ENCODE measurements at regions not wholly inside any gene's neighbourhood (a gene's known extent, or its start where the extent isn't known, plus 50 kb on each side); places are given as distances from the start of the nearest gene placed in this dataset.

DNA sequence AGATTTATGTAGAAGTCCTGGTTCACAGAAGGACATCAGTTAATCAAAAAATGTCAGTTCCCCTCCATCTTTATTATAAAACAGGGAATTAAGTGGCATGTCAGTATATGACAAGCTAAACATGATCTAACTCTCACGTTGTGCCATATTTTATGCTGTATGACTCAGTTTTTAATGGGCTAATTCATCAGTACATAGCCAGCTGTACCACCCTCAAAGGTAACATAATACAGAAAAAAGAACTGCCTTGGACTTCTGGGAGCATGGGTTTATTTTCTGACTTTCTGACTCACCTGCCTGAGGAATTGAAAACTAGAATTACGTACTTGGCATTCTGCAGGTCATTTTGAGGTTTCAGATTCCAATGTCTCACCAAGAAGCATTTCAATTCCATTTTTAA is 135.7 kb downstream of the CMPK2 start:
- DNase-seq (no peak), ATAC-seq (ENCODE audit: poor library complexity) (no peak)
- intact Hi-C loops (cut with DNase I) = no loop called here

DNA sequence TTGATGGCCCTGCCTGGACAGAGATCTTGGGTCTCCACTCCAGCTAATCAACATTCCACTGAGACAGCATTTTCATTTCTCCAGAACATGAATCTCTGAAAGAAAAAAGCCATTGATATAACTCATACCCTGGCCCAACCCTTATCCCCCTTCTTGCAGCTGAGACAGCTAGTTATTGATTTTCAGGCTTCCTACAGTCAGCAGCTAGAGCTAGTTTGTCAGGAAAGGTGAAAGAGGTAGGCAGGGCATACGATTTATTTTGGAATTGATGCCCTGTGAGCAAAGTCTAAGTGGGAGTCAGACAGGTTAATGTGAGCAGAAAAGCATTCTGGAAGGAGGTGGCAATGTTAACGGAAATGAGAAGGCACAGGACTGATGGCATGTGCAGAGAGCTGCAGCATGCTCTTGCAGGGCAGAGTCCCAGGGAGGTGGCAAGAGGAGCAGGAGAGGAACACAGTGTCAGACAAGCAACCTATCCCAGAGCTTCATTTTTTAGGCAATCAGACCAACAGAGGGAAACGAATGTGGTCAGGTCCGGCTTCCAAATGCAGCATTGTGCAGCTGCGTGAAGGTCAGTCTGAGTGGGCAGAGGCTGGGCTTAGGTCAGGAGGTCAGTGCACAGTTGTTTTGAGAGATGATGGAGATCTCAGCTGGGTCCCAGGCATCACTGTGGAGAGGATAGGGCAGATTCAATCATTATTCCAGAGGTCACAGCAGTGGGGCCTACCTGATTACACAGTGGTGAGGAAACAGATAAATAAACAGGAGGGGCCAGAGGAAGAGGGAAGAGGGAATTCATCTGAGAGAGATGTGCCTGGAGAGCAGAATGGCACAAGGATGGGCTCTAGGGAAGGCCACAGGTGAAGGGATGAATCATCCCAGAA is 134.8 kb downstream of the CMPK2 start:
- DNase-seq (no peak), ATAC-seq (ENCODE audit: poor library complexity) (no peak)
- intact Hi-C loops (cut with DNase I) = no loop called here

DNA sequence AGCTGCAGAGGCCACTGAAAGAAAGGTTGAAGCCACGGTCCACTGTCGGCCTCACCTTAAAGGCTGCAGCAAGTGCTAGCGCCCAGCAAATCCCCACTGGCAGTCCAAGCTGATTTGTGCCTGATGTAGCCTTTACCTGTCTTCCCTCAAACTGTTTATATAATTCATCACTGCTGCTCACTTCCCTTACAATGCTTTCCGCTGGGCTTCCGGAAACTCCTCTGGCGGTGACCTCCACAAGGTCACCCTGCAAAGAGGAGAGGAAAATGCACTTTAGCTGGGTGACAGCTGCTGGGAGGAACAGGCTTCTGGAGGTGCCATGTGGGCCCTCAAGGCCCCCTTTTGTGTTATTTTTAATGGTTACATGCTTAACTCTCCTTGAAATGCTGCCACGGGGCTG is 126.2 kb downstream of the CMPK2 start:
- intact Hi-C loops (cut with DNase I) = no loop called here
- no peak for ATAC-seq (ENCODE audit: poor library complexity)

DNA sequence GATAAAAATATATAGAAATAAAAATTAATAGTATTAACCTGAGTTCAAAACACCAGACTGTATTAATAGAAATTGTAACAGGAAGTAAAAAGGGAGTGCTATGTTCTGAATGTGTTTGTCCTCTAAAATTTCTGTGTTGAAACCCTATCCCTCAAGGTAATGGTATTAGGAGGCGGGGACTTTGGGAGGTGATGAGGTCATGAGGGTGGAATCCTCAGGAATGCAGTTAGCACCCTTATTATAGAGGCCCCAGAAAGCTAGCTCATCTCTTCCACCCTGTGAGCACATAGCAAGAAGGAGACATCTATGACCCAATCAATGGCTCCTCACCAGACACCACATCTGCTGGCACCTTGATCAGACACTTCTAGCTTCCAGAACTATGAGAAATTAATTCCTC is 124.5 kb downstream of the CMPK2 start:
- no peak for ATAC-seq (ENCODE audit: poor library complexity)
- intact Hi-C loops (cut with DNase I) = no loop called here
- DNase-seq = no peak

More for the DNA sequence above, 126.2 kb downstream of the CMPK2 start:
- no peak for DNase-seq

DNA sequence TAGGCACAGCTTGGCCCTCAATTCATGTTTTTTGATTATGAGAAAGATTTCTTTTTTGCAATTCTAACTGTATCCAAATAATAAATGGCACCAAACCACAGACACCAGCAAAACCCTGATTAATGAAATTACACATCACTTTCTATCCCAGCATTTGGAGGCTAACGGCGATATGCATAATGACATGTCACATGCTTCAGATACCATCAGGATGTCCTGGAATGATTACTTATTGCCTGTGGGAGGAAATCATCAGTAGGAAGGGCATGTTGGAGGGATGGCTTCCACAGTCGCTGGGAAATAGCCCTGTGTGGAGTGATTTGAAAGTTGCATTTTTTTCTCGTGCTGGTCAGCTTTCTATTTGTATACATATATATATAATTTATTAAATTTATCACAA is 121.7 kb downstream of the CMPK2 start:
- ATAC-seq (ENCODE audit: poor library complexity) = no peak
- intact Hi-C loops (cut with DNase I) = no loop called here

DNA sequence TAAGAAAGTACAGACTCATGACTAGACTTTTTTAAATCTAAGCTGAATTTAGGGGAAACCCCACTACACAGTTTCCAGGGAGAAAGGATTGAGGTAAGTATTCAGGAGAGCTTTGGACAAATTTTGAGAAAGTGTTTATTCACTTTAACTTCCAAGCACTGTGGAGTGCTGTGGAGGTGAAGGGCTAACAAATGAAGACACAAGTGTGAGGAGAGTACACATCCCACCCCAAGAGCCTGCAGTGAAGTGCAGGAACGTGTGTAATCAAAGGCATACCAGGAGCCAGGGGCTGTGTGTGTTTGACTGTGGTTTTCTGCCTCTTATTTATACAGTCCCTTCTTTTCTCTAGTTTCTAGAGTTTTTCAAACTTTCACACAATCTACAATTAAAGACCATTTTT is 118.3 kb downstream of the CMPK2 start:
- DNase-seq (no peak), ATAC-seq (ENCODE audit: poor library complexity) (no peak)
- intact Hi-C loops (cut with DNase I) = no loop called here

More for the DNA sequence above, 121.7 kb downstream of the CMPK2 start:
- DNase-seq = no peak

DNA sequence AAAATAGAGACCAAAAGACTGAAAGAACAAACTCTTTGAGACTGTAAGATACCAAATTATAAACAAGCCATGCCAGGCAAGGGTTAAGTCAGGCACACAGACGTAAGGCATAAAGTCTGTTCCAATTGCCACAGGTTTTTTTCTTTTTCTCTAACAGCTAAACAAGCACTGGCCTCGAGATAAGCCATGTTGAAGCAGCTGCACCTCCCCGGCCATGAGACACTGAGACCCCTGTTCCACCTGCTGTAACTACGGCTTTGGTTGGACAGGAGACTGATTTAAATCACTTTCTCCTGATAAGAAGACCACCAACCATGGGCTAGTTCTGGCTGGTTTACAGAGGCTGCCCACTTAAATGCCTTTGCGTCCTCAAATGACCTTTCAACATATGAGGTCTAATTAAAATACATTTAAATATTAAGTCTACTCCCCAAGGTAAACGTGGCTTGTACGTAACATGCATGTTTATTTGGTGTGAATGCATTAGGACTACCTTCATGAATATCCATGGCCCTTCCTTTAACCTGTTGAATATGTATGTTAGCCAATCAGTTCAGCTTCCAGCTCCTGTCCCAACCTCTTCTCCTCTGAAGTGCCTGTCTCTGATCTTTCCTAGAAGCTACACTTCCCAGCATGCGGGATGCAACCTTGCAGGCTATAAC is 117.2 kb downstream of the CMPK2 start:
- ATAC-seq (ENCODE audit: poor library complexity) (no peak), DNase-seq (no peak)
- intact Hi-C loops (cut with DNase I) = no loop called here

DNA sequence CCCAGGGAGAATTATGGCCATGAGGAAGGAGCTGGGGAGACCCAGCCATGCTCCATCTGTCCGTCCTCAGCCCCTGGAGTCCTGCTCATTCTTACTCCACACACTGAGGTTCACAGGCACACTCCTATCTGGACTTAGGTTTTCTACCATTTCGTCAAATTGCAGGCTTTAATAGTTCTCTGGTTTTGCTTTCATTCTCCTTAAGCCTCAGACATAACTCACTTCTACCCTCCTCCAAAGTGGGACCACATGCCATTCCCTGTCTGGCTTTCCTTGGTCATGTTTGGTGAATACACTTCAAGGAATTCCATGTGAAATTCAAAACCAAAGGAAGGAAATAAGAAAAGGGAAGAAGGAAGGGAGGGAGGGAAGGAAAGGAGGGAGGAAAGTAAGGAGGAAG is 115.7 kb downstream of the CMPK2 start:
- DNase-seq (no peak), ATAC-seq (ENCODE audit: poor library complexity) (no peak)
- intact Hi-C loops (cut with DNase I) = no loop called here

DNA sequence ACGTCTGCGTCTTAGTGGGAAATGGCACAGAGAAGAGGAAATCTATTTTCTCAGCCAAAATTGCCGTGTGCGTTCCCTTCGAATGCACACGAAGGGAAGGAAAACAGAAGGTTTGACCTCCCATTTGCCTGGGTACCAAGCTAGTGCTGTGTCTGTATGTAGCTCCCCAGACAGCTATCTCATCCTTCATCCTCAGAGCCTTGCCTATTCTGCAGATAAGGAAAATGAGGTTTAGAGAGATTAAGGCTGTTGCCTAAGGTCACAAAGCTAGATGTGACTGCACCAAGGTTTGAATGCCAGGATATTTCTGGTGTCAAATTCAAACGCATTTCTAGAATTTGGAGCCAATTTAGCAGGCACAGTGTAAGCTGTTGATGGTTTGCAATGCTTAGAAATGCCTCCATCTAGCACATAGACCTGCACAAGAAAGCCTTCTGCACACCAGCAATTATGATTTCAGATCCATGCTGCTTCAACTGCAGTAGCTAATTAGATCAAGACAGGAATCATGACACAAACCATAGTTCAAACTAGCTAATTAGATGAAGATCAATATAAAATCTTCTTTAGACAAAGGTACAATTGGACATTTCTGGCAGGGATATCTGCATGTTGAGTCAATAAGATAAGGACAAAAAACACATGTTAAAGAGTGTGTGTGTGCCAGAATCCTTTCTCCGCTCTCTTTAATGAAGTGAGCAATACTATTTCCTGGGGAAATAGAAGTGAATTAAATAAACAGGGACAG is 115.1 kb downstream of the CMPK2 start:
- intact Hi-C loops (cut with DNase I) = no loop called here
- ATAC-seq (ENCODE audit: poor library complexity) = no peak
- no peak for DNase-seq

DNA sequence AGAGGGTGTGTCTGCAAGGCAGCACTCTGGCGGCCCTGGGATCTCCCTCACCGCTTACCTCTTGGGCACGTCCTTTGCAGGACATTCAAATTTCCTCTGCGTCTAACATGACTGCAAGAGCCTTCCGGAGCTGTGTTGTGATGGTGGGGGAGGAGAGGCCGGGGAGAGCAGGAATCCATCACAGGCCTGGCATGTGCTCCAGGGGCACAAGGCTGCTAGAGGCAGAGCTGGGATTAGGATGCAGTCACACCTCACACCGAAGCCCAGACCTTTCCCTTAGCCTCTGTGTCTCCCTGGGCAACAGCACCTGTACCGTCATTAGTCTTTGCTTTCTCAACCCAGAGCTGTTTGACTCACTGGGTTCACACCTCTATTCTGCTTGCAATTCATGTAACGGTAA is 111.3 kb downstream of the CMPK2 start:
- DNase-seq (no peak), ATAC-seq (ENCODE audit: poor library complexity) (no peak)
- intact Hi-C loops (cut with DNase I) = no loop called here

DNA sequence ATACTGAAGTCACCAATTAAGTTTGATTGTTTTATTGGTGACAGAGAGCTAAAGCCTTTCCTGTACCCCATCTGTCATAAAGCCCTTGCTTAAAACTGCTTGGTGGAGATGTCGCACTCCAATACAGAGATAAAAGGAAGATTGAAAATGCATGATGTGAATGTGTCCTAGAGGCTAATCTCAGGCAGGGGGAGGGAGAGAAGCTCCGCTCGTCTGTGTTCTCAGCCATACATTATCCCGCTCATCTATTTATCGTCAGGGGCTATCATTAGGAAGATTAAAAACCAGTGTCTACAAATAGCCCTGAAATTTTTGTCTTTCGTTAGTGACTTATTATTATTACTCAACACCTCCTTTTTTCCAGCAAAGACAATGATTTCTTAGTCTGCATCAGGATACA is 110.3 kb downstream of the CMPK2 start:
- intact Hi-C loops (cut with DNase I) = no loop called here
- ATAC-seq (ENCODE audit: poor library complexity) (no peak), DNase-seq (no peak)

DNA sequence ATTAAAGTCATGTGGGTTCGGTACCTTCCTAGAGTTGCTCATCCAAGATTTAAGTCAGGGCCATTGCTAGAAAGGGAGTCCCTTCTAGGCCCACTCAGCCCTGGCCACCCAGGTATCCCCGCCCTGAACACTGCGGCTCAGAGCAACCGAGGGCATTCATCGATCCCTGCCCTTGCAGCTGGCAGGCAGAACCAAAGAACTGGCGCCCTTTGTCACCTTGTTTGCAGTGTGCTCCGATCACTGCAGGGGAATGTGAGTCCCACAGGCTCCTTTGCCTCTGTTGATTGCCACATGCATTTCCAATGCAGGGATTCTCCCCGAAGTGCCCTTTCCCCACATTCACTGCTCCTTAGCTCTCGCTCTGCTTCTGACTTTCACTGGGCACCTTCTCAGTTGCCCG is 108.5 kb downstream of the CMPK2 start:
- DNase-seq = no peak
- ATAC-seq (ENCODE audit: poor library complexity) = no peak
- intact Hi-C loops (cut with DNase I) = no loop called here

DNA sequence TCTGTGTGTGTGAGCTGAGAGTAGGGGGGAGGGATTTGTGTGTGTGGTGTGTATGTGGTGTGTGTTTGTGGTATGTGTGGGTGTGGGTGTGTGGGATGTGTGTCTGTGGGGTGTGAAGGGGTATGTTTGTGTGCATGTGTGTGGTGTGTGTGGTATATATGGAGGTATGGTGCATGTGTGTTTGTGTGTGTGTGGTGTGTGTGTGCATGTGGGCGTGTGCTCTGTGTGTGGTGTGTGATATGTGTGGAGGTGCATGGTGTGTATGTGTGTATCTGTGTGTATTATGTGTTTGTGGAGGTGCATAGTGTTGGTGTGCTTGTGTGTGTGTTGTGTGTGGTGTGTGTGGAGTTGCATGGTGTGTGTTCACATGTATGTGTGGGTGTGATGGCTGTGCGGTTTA is 106.0 kb downstream of the CMPK2 start:
- ATAC-seq (ENCODE audit: poor library complexity) (no peak), DNase-seq (no peak)
- intact Hi-C loops (cut with DNase I) = no loop called here

DNA sequence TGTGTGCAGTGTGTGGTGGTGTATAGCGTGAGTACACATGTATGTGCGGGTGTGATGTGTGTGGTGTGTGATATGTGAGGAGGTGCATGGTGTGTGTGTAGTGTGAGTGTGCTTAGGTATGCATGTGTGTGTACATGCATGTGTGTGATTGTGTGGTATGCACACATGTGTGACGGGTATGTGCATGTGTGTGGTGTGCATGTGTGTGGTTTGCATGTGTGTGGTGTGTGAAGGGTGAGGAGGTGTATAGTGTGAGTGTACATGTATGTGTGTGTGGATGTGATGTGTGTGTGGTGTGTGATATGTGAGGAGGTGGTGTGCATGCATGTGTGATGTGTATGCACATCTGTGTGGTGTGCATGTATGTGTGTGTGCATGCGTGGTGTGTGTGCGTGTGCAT is 105.6 kb downstream of the CMPK2 start:
- DNase-seq (no peak), ATAC-seq (ENCODE audit: poor library complexity) (no peak)
- intact Hi-C loops (cut with DNase I) = no loop called here

DNA sequence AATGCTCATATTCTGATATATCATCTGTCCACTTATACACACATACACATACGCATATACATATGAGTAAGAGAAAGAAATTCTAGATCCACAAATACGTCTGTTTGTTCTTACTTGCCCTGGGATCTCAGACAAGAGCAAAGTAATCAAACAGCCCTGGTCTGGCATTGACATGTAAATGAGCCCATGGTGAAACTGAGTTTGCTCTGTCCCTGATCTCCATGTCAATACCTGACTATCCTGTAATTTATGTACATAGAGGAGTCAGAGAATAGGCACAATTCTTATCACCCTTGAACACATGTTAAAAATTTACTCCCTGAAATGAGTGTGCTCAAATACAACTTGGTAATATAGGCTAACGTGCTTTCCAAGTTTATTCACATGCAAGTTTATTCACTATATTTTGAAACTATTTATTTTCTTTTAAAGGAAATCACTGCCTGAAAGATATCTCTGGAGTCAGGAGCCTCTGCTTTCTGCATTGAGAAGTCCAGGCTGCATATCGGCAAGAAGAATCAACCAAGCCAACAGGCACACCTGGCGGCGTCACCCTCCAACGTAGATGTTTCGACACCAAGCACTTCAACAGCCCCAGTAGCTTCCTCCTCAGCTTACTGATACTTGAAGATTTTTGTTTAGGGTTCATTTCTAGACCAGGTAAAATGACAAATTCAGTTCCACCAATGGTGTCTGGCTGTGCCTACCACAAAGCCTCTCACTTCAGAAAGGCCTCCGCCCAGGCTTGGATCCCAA is 100.6 kb downstream of the CMPK2 start:
- DNase-seq (no peak), ATAC-seq (ENCODE audit: poor library complexity) (no peak)
- intact Hi-C loops (cut with DNase I) = no loop called here

DNA sequence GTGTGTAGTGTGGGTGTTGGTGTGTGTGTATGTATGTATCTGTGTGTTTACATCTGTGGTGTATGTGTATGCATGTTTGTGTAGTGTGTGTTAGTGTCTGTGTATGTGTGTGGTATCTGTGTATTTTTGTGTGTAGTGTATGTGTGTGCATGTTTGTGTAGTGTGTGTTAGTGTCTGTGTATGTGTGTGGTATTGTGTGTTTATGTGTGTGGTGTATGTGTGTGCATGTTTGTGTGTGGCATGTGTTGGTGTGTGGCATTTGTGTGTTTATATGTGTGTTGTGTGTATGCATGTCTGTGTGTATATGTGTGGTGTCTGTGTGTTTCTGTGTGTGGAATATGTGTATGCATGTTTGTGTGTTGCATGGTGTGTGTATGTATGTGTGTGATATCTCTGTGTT is 96.4 kb downstream of the CMPK2 start:
- intact Hi-C loops (cut with DNase I) = no loop called here
- DNase-seq (no peak), ATAC-seq (ENCODE audit: poor library complexity) (no peak)

DNA sequence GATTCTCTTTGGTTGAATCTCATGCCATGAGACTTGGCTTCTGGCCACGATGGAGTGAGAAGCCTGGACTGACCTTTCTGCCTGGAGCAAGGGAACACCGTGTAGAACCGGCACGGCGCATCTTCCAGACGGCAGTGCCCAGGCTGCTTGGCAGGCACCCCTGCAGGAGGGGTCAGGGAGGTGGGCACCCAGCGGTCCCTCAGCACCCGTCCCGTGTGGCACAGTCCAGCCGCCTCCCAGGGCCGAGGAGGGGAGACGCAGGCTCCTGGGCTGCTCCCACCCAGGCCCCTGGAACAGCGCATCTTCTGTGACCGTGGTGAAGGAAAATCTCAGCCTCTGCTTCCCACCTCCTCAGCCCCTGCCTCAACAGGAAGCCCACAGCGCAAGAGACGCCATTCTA is 95.7 kb downstream of the CMPK2 start:
- no peak for DNase-seq
- intact Hi-C loops (cut with DNase I) = no loop called here
- ATAC-seq (ENCODE audit: poor library complexity) = no peak

DNA sequence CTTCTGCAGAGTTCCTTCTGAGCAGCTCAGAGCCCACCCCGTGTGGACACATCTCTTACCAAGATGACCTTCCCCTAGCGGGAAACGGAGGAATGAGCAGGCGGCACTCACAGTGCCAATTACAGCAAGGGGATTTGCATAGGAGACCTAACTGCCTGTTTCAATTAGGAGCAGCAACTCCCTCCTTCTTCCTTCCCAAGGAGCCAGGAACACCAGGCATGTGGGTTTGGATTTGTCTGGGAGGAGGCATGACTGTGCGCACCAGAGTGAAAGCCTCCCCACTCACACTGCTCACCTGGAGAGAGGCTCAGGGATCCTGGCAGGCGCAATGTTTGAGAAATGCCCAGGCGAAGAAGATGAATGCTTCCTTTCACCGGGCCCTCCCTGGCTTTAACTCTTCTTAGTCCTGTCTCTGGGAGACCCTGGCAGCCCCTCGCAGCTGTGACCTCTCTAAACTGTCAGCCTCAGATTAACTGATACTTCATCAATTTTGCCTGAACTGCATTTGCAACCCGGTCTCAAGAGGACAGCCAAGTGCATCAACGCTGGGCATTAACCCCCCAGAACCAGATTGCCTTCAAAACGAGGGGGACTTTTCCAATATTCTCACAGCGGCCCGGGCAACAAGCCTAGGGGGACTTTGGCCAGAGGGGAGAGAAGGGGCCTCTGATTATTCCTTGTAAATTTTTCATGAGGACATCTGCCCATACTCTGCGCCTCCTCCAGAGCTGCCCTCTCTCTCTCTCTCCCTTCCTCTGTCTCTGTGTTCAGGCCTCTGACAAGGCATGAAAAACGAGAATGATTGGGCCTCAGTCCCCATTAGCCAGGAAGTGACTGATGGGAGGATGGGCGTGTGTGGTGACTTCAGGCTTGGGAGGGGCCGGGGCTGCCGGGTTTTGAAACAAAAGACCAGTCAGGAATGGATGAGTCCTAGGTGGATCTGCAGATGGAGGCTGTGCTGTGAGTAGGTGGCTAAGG is 93.8 kb downstream of the CMPK2 start:
- ATAC-seq (ENCODE audit: poor library complexity) = peak; percentile 34
- no peak for DNase-seq
- intact Hi-C loops (cut with DNase I) = loop anchor here (2.0 kb wide), 1 partner anchor 417 kb away; no protein-coding TSS in a partner anchor
